A673 (cell line): ENCODE measurements at regions not wholly inside any gene's neighbourhood (a gene's known extent, or its start where the extent isn't known, plus 50 kb on each side); places are given as distances from the start of the nearest gene placed in this dataset.

Experiments
- CTCF ChIP-seq: fragments of 300-800, 200-600 bp; sonication (generic); conservative IDR thresholded peaks from 2 replicates; pipeline ENCODE4 v1.5.1; 2017; ENCODE audit warnings: low read depth, mild to moderate bottlenecking, antibody characterized with exemption, low read length, moderate library complexity, mixed read lengths
- EZH2 ChIP-seq: fragments of 200-600 bp; sonication (generic); IDR thresholded peaks from 2 replicates; pipeline ENCODE4 v1.6.1; 2017; ENCODE audit warnings: borderline replicate concordance, low read depth, mild to moderate bottlenecking, mixed read lengths, antibody characterized with exemption, low read length; ENCODE audit not compliant: poor library complexity, severe bottlenecking

- no peak for TF ChIP-seq CTCF
- TF ChIP-seq EZH2: no peak
These were observed 71.1 kb upstream of the SYT1 start for GRCh38 chr12:78793491-78793890.
